SKM-1 treated with dmso at 0.1 percent for 144 hours (cell line): ENCODE measurements at regions not wholly inside any gene's neighbourhood (a gene's known extent, or its start where the extent isn't known, plus 50 kb on each side); places are given as distances from the start of the nearest gene placed in this dataset.
"Not testable (repeated sequence)": the region's sequence is repeated elsewhere in the genome, so short reads cannot be mapped to it uniquely, and the experiment has no call there.

ENCODE experiments used
- DNase-seq: peaks from one replicate; lab custom pipeline; 2025; ENCODE audit not compliant: unreplicated experiment; lab: John Stamatoyannopoulos, UW

DNA sequence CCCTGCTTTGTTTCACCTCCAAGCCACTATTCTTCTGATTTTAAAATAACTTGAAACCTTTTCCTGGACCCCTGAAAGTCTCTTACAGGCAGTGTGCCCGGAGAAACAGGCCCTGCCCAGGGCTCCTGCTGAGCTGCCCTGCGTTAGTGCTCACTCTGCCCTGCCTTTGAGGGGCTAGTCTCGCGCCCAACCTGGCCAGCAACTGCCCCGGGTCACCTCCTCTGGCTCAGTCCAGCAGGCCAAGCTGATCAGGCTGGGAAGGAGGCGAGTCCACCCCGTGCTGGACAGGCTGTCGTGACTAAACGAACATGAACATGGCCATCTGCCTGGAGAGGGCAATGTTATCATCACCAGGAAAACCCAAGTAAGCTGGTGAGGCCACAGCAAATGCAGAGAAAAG, 245.4 kb downstream of the ANKRD60 start:
- no peak for DNase-seq

DNA sequence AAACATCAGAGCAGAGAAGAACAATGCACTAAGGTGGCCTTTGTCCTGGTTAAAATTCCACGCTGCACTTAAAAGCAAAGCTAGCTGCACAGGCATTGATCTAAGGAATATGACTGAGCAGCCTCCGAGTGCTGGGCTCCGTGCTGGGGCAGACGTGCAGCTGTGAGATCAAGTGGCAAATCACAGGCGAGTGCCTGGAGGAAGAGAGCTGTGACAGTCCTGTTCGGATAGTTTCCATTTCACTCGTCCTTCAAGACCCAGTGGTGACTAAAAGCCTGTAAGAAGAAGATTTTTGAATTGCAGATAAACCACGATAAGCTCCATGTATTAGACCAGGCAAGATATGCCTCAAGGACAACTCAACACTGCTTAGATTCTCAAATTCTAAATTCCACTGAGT, 247.9 kb downstream of the ANKRD60 start:
- DNase-seq = no peak

DNA sequence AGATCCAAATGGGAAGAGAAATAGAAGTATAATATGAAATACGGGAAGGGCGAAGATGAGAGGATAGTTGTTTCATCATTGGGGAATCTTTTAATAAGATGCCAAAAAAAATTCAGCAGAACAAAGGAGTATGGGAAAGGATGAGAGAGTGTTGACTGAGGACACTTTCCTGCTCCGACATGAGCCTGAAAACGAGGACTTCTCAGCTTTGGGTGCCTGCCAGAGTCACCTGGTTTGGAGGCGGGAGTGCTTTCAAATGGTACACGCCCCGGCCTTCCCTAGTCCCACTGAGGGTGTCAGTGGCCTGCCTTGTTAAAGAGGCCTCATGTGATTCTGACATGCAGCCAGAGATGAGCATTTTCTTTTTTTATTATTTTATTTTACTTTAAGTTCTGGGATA, 250.9 kb downstream of the ANKRD60 start:
- no peak for DNase-seq

DNA sequence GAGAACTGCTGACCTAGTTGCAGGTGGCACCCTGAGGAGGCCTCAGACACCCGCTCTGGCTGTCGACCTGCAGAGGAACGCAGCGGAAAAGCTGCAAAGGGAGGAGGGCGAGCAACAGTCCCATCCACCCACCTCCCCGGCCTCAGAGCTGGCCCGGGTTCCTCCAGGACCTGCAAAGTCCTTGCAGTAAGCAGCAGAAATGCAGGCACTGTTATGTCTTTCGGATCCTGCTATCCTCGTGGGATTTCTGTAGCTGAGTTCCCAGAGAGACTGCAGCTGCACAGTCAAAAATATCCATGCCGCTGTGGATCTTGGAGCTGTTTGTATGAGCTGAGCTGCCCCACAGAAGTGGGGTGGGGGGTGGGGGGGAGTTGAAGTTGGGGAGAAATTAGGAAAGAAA, 251.3 kb downstream of the ANKRD60 start:
- no peak for DNase-seq

DNA sequence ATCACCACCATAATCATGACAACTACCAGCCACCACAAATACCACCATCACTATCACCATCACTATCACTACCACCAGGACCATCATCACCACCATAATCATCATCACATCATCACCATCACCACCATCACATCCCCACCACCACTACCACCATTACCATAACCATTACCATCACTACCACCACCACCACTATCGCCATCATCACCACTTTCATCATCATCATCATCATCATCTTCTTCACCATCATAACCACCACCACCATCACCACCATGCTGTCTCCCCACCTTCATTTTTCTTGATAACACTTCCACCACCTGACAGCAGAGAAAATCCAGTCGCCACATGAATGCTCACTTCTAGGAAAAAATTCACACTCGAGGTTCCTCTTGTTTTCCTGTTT, 253.6 kb downstream of the ANKRD60 start:
- no peak for DNase-seq

DNA sequence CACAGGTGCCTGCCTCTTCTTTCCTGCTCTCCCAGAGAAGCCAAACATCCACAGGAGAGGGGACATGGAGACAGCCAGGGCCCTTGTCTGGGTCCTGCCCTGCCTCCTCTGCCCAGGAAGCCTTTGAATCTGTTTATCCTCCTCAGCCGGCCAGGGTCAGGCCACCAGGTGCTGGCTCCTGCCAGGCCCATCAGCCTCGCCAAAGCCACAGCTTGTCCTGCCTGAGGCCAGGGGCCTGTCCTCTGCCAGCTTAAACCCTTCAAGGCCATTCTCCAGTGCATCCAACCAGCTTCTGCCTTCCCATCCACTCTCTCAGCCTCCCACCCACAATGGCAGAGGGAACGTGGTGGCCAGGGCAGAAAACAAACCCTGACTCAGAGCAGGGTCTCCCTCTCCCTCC, 254.6 kb downstream of the ANKRD60 start:
- DNase-seq = no peak

DNA sequence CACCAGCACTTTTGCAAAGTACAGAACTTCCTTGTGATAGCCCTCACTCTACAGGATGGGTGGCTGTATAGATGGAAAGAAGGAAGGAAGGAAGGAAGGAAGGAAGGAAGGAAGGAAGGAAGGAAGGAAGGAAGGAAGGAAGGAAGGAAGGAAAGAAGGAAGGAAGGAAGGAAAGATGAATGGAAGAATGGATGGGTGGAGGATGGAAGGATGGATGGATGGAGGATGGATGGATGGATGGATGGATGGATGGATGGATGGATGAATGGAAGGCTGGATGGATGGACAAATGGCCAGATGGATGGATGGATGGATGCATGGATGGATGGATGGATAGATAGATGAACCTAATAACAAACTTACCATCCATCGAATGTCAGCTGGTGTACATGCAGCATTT, 256.9 kb downstream of the ANKRD60 start:
- not testable (repeated sequence) for DNase-seq

DNA sequence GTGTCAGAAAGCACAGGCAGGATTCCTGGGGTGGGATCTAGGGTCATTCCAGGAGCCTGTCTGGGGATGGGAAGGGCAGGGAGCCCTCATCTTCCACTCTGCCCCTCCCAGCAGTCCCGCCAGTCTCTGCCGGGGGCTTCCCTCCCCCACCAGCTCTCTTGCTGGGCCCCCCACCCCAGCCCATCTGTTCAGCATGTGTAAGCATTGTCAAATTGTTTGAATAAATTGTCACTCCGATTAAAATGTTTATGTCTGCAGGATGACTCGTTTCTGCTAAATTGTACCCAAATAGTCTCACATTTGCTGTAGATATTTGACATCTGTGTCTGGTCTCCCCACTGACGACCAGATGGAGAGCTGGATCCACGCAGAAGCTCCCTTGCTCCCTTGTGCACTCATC, 257.6 kb downstream of the ANKRD60 start:
- no peak for DNase-seq

DNA sequence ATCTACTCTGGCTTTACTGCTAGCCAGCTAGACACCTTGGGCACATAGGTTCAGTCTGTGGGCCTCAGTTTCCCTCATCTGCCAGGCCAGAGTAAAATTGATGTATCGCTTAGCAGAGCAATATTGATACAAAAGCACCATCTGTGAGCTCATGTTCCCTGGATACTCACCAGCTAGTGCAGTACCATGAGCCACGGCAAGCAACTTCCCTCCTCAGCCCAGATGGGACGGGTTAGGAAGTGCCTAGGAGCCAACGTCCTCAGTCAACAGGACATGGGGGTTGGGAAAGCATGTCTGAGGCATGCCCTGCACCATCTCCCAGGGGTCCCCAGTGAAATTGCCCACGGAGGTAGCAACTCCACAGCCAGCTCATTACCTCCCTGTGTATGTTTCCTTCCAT, 258.3 kb downstream of the ANKRD60 start:
- DNase-seq = no peak

DNA sequence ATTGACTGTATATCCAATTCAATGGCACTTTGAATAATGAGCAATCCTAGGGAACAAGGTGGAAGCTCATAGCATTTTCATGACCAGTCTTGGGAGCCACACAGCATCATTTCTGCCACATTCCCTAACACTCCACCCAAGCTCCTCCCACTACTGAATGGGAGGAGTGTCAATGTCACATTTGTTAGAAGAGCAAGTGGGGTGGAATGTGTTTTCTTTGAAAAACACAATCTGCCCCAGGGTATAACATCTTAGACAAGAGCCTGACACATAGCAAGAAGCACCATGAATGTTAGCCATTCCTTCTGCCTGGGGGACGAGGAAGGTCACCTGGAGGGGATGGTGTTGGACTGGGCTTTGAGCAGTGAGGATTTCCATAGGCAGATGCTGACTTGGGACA, 258.3 kb upstream of the PMEPA1 start:
- DNase-seq = no peak

DNA sequence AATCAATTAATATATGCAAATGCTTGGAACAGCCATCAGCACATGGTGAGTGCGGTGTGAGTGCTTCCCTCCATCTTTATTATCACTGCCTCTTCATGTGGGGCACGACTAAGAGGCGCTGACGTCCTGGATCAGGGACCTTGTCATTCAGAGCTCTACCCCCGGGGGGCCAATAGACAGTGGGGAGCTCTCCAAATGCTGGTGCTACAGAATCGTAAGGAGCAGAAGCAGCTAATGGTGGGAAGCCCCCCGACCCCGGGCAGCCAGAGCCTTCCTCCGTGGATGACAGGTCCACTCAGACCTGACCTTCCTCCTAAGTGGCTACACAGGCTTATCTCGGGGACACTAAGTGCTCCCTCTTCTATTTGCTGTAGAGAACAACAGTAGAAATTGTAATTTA, 257.5 kb upstream of the PMEPA1 start:
- no peak for DNase-seq

DNA sequence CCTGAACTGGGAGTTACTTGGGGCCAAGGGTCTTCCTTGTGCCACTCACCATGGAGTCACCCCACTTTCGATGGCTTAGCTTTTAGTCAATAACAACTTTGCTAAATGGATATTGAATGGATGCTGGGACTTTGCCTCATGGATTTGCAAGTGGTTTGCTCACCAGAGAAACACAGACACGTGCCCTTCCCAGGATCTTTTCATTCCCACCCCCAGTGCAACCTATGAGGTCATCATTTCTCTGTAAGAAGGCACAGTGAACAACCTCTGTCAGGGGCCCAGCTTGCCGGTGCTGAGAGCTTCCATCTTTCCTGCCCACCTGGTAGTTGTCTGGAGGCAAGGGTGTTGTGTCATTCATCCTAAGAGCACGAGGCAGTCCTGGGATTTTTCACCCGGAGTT, 256.8 kb upstream of the PMEPA1 start:
- DNase-seq = no peak

DNA sequence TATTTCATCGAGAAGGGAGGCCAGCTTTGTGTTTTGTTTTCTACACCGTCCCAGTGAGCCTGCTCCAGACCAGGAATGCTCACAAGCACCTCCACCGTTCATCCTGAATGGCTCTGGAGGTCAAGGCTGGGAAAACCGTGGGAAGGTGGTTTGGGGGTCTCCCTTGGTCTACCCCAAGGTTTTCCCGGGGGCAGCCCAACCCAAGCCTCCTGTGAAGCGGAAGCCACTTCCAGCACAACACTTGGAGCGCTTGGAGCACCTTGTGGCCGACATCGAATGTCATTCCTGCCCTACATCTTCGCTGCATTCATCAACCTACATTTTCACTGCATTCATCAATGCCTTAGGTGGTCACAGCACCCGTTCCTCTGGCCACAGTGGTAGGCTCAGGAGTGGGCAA, 255.6 kb upstream of the PMEPA1 start:
- DNase-seq = no peak

DNA sequence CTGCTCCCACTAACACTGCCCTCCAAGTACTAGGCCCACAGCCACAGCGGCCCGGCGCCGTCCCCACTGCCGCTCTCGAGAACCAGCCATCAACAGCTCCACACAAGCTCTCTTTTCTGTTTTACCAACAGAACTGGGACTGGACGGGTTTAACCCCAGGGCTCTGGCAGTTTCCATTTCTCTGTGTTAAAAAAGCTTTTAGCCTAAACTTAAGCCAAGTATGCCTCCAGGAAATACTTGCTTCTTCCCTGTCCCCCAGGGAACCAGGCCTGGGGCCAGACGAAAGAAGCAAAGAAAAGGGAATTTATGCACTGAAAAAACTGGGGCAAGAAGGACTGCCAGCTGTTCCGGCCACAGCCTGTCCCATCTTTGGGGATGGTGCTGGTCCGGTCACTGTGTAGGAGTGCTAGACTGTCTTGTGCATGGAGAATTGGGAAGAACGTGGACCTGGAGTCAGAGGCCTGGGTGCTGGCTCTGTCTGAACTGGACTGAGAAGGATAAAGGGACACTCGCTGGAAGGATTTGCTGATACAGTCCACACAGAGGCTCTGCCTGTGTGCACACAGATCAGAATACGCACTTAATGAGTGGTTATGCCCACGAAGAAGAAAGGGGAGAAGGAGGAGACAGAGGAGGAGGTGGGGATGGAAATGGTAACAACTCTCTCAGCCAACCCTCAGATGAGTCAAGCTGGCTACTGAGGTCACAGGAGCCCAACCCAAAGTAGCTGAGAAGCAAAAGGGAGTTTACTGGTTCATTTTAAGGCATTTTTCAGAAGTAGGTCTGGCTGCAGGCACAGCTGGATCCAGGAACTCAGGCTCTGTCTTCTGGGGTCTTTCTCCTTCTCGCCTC, 254.4 kb upstream of the PMEPA1 start:
- no peak for DNase-seq

DNA sequence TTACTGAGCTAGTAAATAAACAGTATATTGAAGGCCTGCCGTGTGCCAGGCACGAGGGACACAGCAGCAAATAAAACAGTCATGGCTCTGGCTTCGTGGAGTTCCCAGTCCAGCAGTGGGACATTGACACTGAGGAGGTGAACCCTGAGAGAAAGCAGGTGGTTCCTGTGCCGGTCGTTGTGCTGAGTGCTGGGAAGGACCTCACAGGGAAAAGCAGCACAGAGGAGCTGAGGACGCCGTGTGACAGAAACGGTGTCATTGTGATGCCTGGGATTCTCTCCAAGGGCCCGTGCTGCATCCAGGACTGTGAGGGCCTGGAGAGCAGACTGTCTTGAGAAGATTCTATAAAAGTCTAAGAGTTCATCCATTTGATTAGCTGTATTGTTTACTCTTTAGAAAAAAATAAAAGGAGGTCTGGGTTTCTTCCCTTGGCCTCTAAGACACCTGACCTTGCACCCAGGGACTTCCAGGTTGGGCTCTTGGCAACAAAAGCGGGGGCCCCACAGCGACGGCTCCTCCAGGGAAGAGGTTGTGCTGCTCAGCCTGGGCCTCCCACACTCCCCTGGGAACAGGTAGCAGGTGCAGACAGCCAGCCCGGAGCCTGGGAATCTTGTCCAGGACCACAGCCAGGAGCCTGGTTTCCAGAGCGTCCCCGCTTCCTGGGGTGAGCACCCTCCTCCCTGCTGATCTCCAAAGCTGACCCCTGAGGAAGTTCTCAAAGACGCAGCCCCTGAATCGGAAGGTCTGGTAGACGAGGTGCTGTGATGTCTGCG, 251.2 kb upstream of the PMEPA1 start:
- DNase-seq = no peak

DNA sequence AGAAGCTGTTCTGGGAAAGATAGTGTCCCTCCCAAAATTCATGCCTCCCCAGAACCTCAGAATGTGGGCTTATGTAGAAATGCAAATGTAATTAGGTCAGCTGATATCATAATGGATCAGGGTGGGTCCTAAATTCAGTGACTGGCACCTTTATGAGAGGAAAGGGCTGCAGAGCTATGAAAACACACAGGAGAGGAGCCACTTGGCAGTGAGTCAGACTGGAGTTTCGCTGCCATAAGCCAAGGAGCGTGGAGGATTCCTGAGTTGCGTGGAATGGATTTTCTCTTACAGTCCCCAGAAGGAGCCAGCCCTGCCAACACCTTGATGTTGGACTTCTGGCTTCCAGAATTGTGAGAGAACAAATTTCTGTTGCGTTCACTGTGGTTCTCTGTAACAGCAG, 249.8 kb upstream of the PMEPA1 start:
- no peak for DNase-seq

DNA sequence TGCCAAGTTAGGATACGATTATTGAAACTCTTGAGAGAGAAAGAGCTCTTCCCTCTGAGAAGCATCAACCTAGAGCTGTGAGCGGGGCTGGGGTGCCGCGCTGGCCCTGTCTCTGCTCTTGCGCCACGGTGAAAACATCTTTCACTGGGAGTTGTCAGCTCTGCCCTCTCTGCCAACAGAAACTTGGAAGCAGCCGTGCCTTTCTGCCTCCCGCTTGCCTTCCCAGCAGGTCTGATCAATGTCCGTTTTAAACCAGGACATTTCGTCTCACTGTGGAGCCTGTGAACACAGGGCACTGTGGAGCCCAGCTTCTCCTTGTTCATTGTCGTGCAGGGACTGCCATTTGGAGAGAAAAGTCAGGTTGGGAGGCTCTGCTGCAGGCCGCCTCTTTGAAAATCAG, 249.2 kb upstream of the PMEPA1 start:
- DNase-seq = no peak

DNA sequence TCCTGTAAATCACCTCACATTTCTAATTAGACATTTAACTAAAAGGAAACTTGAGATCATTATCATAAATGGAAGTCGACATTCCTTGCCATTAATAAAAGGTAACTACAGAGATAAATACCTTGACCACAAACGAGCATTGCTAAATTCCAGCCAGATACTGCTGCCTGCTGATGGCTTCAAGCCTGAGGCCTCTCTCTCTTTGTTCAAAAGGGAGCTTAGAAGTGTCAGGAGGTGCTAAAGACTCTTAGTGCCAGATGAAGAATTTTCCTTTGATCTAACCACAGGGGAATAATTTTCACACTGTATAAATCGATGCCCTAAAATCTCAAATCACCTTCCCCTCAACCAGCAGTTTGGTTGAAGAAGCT, 248.2 kb upstream of the PMEPA1 start:
- no peak for DNase-seq

DNA sequence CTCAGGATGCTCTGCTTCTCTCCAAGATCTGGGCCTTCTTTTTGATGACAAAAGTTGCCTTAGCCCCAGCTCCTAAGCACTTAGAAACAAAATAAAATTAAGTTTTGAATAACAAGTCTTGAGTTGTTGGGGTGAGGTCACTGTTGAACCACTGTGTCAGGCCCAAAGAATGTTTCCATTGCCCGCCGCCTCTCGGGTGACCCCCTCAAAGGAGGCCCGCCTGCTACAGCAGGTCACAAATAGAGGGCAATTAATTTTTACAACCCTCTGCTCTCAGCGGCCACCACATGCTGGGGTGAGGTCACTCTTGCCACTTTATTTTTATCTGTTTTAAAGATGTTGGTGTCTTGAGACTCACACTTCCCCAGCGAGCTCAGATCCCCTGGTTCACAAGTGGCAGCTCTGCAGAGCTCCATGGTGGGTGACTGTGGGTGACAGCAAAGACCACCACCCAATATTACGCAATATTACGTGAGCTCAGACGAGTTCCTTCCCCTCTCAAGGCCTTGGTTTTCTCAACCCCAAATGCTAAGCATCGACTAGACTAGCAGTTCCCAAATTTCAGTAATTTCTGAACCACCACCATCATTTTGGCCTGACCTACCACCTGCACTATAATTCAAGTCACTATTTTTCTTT, 247.7 kb upstream of the PMEPA1 start:
- no peak for DNase-seq

DNA sequence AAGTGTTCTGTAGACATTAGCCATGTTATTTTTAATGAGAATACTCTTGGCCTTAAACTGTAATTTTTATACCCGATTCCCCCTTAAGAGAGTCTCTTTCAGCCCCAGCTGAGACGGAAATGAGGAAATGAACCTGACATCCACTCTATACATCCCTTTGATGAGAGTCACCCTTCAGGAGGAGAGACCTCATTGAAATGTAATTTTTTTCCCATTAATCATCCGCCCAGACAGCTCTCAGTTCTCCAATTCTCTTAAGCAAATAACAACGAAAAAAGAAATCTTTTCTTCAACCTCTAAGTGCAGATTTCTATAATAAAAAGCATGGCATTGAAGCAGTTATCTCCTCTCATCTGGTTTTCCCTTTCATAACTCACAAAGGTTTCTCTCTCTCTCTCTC, 243.8 kb upstream of the PMEPA1 start:
- no peak for DNase-seq

DNA sequence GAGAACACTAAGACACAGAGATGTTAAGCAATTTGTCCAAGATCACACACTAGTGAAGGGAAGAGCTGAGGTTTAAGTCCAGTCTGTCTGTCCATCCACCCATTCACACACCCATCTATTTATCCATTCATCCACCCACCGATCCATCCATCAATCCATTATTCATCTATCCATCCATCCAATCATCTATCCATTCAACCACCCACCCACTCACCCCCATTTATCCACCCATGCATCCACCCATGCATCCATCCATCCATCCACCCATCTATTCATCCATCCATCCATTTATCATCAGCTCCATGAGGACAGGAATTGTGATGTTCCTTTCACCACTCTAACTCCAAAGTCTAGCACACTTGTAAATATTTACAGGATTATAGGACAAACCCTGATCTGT, 242.3 kb upstream of the PMEPA1 start:
- DNase-seq = no peak

DNA sequence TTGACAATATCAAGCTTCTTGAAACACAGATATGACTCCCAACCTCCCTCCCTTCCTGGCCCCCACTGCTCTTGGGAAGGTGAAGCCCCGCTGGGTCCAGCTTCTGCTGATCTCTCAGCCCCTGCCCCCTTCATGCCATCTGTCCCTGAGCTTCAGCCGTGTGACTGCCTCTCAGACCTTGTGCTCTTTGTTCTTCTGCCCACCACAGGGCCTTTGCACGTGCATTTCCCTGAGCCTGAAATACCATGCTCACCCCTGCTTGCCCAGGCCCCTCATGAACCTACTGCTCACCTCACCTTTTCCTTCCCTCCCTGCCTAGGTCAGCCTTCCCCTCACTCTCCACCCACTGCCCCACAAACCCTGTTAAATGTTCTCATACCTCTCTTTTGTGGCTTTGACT, 241.7 kb upstream of the PMEPA1 start:
- no peak for DNase-seq
